Breast epithelium (tissue), 4 donors: ENCODE measurements at regions not wholly inside any gene's neighbourhood (a gene's known extent, or its start where the extent isn't known, plus 50 kb on each side); places are given as distances from the start of the nearest gene placed in this dataset.

Experiments used
- DNase-seq, 2 donors: peaks; one replicate each; pipeline ENCODE4 v3.0.0-alpha.2; 2019; ENCODE audit warnings: low spot score in 2 of 2
- H3K27ac ChIP-seq, 2 donors: fragments of 200-600 bp; sonication (generic) in 1 of 2; one replicate each; pipeline ENCODE4 v1.5.1; 2016 to 2019; ENCODE audit warnings: mild to moderate bottlenecking in 1 of 2
- H3K27me3 ChIP-seq, 2 donors: fragments of 200-600 bp; sonication (generic) in 1 of 2; one replicate each; pipeline versions ENCODE4 v1.5.1 to v1.6.0; 2017 to 2019; ENCODE audit warnings: control low read depth in 1 of 2, mild to moderate bottlenecking in 1 of 2
- H3K36me3 ChIP-seq: fragments of 200-600 bp; one replicate; pipeline ENCODE4 v1.5.1; 2019
- H3K4me1 ChIP-seq, 2 donors: fragments of 200-600 bp; sonication (generic); one replicate each; pipeline ENCODE4 v1.5.1; 2016 to 2019; ENCODE audit warnings: control low read depth in 1 of 2
- H3K4me3 ChIP-seq, 3 donors: fragments of 200-600 bp; sonication (generic); 1 replicate in 2 of 3; 2 replicates in 1 of 3; pipeline ENCODE4 v1.5.1; 2016 to 2019; ENCODE audit warnings: mild to moderate bottlenecking in 3 of 3, moderate library complexity in 2 of 3
- H3K9me3 ChIP-seq, 2 donors: fragments of 200-600 bp; sonication (generic) in 1 of 2; one replicate each; pipeline ENCODE4 v1.5.1; 2016 to 2019; ENCODE audit warnings: control low read depth in 1 of 2
- POLR2A ChIP-seq: fragments of 450-650 bp; IDR thresholded peaks from one replicate; pipeline ENCODE4 v1.6.1; 2016; ENCODE audit warnings: antibody characterized with exemption, mild to moderate bottlenecking, moderate library complexity
- POLR2AphosphoS5 ChIP-seq, 3 donors: sonication (generic); formaldehyde crosslinking; IDR thresholded peaks; one replicate each; pipeline ENCODE4 v1.6.1; 2017; ENCODE audit warnings: antibody characterized with exemption in 3 of 3
- intact Hi-C: fragments of 100-400 bp; cut with DNase I; formaldehyde crosslinking; loops from one replicate; pipeline ENCODE4 v1.15.1; 2023; ENCODE audit warnings: low total_unique reads
- TF ChIP-seq, protein P1 (sequence below), 3 donors: fragments of 450-650 bp; IDR thresholded peaks; one replicate each; pipeline ENCODE4 v1.5.1; 2016 to 2017; ENCODE audit warnings: antibody characterized with exemption in 3 of 3, mild to moderate bottlenecking in 3 of 3, moderate library complexity in 3 of 3

DNA sequence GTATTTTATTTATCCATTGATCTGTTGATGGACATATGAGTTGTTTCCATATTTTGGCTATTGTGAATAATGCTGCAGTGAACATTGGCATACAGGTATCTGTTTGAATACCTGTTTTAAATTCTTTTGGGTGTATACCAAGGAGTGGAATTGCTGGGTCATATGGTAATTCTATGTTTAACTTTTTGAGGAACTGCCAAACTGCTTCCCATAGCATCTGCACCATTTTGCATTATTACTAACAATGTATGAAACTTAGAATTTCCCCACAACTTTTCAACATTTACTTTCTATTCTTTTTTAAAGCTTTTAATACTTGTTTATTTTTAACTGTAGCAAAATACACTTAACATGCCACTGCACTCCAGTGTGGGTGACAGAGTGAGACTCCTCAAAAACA lies 57.0 kb upstream of the MSN start:
- Histone ChIP-seq H3K4me1 (no peaks in the 10 kb centered on the region), H3K27ac (no peak overlapping the region), H3K36me3 (no peaks in the 10 kb centered on the region), H3K9me3 (no peaks in the 10 kb centered on the region), H3K27me3 (peaks cover 0 to 20% of the 10 kb centered on the region in 2 donors), H3K4me3 (no peak overlapping the region)
- TF ChIP-seq, protein P1, sequence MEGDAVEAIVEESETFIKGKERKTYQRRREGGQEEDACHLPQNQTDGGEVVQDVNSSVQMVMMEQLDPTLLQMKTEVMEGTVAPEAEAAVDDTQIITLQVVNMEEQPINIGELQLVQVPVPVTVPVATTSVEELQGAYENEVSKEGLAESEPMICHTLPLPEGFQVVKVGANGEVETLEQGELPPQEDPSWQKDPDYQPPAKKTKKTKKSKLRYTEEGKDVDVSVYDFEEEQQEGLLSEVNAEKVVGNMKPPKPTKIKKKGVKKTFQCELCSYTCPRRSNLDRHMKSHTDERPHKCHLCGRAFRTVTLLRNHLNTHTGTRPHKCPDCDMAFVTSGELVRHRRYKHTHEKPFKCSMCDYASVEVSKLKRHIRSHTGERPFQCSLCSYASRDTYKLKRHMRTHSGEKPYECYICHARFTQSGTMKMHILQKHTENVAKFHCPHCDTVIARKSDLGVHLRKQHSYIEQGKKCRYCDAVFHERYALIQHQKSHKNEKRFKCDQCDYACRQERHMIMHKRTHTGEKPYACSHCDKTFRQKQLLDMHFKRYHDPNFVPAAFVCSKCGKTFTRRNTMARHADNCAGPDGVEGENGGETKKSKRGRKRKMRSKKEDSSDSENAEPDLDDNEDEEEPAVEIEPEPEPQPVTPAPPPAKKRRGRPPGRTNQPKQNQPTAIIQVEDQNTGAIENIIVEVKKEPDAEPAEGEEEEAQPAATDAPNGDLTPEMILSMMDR (IDR thresholded peaks at IDR 0.05): no peak
- TF ChIP-seq POLR2AphosphoS5 (IDR thresholded peaks at IDR 0.05): no peak
- no peak for TF ChIP-seq POLR2A
- DNase-seq: no peak
- intact Hi-C loops: no loop called here

DNA sequence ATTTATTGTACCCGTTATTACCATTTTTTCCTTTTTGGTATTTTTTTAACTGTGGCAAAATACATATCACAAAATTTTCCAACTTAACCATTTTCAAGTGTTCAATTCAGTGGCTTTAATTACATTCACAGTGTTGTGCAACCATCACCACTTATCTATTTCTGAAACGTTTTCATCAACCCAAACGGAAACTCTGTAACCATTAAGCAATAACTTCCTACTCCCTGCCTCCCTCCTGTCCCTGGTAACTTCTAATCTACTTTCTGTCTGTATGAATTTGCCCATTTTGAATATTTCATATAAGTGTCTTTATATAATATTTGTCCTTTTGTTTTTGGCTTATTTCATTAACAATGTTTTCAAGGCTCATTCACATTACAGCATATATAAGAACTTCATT lies 57.4 kb upstream of the MSN start:
- TF ChIP-seq, protein P1 (IDR thresholded peaks at IDR 0.05): no peak
- no peak for TF ChIP-seq POLR2AphosphoS5 (IDR thresholded peaks at IDR 0.05)
- intact Hi-C loops: no loop called here
- DNase-seq: no peak
- Histone ChIP-seq H3K4me1 (no peaks in the 10 kb centered on the region), H3K4me3 (no peak overlapping the region), H3K27ac (no peak overlapping the region), H3K9me3 (no peaks in the 10 kb centered on the region), H3K36me3 (no peaks in the 10 kb centered on the region), H3K27me3 (peaks cover 0 to 24% of the 10 kb centered on the region in 2 donors)

DNA sequence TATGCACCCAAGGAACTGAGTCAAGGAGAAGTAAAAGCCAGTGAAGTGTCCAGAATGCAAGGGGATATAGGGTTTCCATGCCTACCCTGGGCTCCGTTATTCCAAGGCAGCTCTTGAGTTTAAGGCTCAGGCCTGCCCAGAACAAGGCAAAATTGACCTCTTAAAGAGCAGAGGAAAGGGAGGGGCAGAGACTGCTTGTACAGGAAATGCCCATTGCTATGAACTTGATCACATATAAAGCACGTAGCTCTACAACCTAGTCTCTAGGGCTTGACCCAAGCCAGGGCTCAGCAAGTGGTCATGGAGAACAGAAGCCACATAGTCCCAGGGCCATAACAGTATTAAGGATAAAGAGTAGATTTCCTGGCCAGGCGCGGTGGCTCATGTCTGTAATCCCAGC lies 58.2 kb upstream of the MSN start:
- H3K4me3 ChIP-seq: no peak overlapping the region
- H3K27me3 ChIP-seq: peaks cover 0 to 25% of the 10 kb centered on the region in 2 donors
- no peaks in the 10 kb centered on the region for H3K36me3 ChIP-seq
- no peak for TF ChIP-seq POLR2AphosphoS5 (IDR thresholded peaks at IDR 0.05)
- TF ChIP-seq, protein P1 (IDR thresholded peaks at IDR 0.05): no peak
- H3K4me1 ChIP-seq: no peaks in the 10 kb centered on the region
- H3K27ac ChIP-seq: no peak overlapping the region
- intact Hi-C loops: no loop called here
- no peak for DNase-seq
- no peaks in the 10 kb centered on the region for H3K9me3 ChIP-seq

DNA sequence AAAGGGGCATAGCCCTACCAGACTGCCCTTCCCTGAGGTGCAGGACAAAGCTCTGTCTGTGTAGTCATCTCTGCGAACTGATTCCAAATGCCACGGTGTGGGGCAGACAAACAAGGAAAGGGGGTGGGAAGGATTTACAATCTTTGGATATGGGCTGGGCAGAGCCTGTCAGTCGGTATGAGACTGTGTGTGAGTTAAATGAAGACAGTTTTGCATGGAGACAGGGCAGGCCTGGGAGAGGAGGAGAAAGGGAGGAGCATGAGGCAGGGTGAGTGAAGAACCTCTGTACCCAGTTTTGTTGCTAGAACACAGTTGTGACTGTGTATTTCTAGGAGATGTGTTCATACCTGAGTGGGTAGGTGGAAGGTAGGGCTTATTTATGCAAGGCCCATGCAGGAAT lies 59.4 kb upstream of the MSN start:
- TF ChIP-seq POLR2A (no peak), POLR2AphosphoS5 (IDR thresholded peaks at IDR 0.05) (no peak)
- TF ChIP-seq, protein P1 (IDR thresholded peaks at IDR 0.05): no peak
- Histone ChIP-seq H3K36me3 (no peaks in the 10 kb centered on the region), H3K4me3 (no peak overlapping the region), H3K9me3 (no peaks in the 10 kb centered on the region), H3K27me3 (peaks cover 0 to 25% of the 10 kb centered on the region in 2 donors), H3K27ac (no peak overlapping the region), H3K4me1 (no peaks in the 10 kb centered on the region)
- DNase-seq: no peak
- intact Hi-C loops: no loop called here

DNA sequence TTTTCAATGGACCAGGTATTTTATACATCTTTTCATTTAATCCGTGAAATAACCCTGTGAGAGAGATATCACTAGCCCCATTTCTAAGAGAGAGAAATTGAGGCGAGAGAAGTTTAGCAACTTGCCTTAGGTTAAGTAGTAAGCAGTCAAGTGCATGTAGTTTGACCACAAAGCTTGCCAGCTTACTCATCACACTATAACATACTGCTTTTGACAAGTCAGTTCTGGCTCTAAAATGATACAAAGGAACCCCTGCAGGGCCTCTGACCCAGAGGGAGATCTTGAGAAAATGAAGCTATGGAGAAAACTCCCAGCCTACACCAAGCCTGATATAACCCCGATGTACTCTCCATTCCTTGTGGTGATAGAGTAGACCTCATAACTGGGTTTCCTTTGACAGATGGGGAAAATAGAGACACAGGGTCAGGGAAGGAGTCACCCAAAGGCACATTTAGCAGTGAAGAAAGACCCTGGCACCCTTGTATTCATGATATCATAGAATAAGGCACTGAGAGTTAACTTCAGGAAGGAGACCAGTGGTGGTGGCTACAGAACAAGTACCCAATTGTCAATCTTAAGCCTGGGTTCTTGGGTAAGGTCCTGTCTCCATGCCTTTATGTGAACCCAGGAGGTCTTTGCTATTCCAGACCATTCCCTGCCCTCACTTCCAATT lies 60.2 kb upstream of the MSN start:
- Histone ChIP-seq H3K4me1 (peaks cover 0 to 2% of the 10 kb centered on the region in 2 donors), H3K9me3 (no peaks in the 10 kb centered on the region), H3K27me3 (peaks cover 0 to 25% of the 10 kb centered on the region in 2 donors), H3K36me3 (no peaks in the 10 kb centered on the region), H3K27ac (no peak overlapping the region), H3K4me3 (no peak overlapping the region)
- intact Hi-C loops: no loop called here
- no peak for DNase-seq
- no peak for TF ChIP-seq POLR2AphosphoS5 (IDR thresholded peaks at IDR 0.05)
- TF ChIP-seq POLR2A: no peak

DNA sequence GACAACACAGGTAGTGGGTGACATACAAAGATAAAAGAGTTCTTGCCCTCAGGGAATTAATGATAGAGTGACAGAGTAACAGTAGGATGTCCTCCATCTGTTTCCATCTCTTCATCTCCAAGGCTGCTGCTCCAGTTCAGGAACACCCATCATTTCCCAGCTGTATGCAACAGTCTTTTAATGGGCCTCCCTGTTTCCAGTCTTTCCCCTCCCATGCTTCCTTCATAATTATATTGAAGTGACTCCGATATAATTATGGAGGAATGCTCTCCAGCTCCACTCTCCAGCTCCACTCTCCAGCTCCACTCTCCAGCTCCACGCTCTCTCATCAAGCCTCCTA lies 65.3 kb upstream of the MSN start:
- Histone ChIP-seq H3K4me3 (no peak overlapping the region), H3K27me3 (peaks cover 0 to 18% of the 10 kb centered on the region in 2 donors), H3K9me3 (no peaks in the 10 kb centered on the region), H3K4me1 (peaks cover 0 to 7% of the 10 kb centered on the region in 2 donors), H3K36me3 (no peaks in the 10 kb centered on the region), H3K27ac (peak overlapping the region; percentile 83 to 92)
- no peak for TF ChIP-seq POLR2A
- TF ChIP-seq, protein P1 (IDR thresholded peaks at IDR 0.05): no peak
- TF ChIP-seq POLR2AphosphoS5 (IDR thresholded peaks at IDR 0.05): no peak
- intact Hi-C loops: no loop called here
- DNase-seq: no peak
